ENCODE measurements at regions not wholly inside any gene's neighbourhood (a gene's known extent, or its start where the extent isn't known, plus 50 kb on each side); places are given as distances from the start of the nearest gene placed in this dataset.
"Not testable (repeated sequence)": the region's sequence is repeated elsewhere in the genome, so short reads cannot be mapped to it uniquely, and the experiment has no call there.

DNA sequence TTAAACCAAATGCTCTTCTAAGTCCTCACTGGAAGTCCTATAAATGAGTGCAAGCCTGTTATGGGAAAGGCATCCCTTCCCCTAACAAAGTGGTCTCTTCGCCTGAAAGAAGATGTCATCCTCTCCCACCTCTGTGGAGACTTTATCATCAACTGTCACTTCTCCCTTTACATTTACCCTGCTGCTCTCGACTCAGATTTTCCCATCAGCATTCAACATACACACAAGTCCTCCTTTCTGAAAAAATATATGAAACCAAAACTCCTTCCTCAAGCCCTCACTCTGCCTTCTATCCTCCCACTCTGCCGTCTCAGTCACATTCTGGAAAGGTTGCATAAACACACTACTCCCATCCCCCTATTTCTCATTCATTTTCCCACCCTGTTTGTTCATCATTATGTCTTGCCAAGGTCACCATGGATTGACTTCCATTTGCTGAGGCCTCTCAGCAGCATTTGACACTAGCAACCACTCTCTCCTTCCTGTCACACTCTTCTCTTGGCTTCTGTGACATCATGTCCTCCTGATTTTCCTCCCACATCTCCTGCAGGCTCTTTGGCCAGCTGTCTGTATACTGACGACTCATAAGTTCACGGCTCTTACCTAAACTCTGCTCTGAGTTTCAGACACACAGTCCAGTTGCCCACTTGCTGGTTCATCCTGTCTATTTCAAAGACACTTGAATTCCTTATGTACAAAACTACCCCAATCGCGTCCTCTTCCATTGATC, 70.3 kb upstream of the SMAD3 start:
- ATAC-seq (ENCODE audit: low read depth in 2 of 2): no peak
- H3K4me1 Mint-ChIP-seq: no peaks in the 10 kb centered on the region

DNA sequence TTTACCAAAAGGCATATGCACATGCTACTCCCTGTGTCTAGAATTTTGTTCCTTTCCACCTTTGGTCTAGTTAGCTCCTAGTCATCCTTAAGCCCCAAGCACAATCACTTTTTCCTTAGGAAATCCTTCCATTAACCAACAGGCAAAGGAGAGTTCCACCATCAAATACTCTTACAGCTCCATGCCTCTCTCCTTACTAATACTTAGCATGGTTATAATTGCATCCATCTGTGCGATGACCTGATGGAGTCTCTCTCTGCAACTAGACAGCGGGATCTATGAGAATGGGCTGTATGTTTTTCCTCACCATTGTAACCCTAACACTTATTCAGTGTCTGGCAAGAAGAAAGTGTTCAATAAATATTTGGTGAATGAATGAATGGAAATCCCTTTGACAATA, 69.3 kb upstream of the SMAD3 start:
- Mint-ChIP-seq H3K27me3 (peaks cover 22% of the 10 kb centered on the region), H3K27ac (no peak overlapping the region), H3K4me3 (no peak overlapping the region), H3K36me3 (no peaks in the 10 kb centered on the region), H3K4me1 (no peaks in the 10 kb centered on the region), H3K9me3 (peaks cover 0 to 12% (median 2%) of the 10 kb centered on the region in 7 donors)
- no peak for ATAC-seq (ENCODE audit: low read depth in 2 of 2)
- H3K27ac ChIP-seq (ENCODE audit: insufficient read depth, low read length, poor library complexity, severe bottlenecking): no peak overlapping the region
- H3K4me1 ChIP-seq (ENCODE audit: control insufficient read depth, insufficient read depth, low read length, poor library complexity, severe bottlenecking): no peaks in the 10 kb centered on the region
- no peaks in the 10 kb centered on the region for H3K36me3 ChIP-seq (ENCODE audit: control insufficient read depth, insufficient read depth, low read length)
- no peak for DNase-seq
- H3K9me3 ChIP-seq (ENCODE audit: control insufficient read depth in 2 of 2, low read length in 2 of 2): peaks cover 0 to 4% of the 10 kb centered on the region in 2 experiments
- no peak overlapping the region for H3K4me3 ChIP-seq (ENCODE audit: low read depth, low read length)
- peaks cover 8% of the 10 kb centered on the region for H3K27me3 ChIP-seq (ENCODE audit: control insufficient read depth, insufficient read depth, low read length)

More for the DNA sequence above, 70.3 kb upstream of the SMAD3 start:
- Mint-ChIP-seq H3K9me3 (peaks cover 0 to 12% (median 2%) of the 10 kb centered on the region in 7 donors), H3K4me3 (no peak overlapping the region), H3K27me3 (peaks cover 20% of the 10 kb centered on the region), H3K36me3 (no peaks in the 10 kb centered on the region), H3K27ac (no peak overlapping the region)
- H3K27me3 ChIP-seq (ENCODE audit: control insufficient read depth, insufficient read depth, low read length): peaks cover 8% of the 10 kb centered on the region
- H3K9me3 ChIP-seq (ENCODE audit: control insufficient read depth in 2 of 2, low read length in 2 of 2): peaks cover 0 to 4% of the 10 kb centered on the region in 2 experiments
- H3K4me3 ChIP-seq (ENCODE audit: low read depth, low read length): no peak overlapping the region
- no peaks in the 10 kb centered on the region for H3K36me3 ChIP-seq (ENCODE audit: control insufficient read depth, insufficient read depth, low read length)
- no peak overlapping the region for H3K27ac ChIP-seq (ENCODE audit: insufficient read depth, low read length, poor library complexity, severe bottlenecking)
- DNase-seq: no peak
- no peaks in the 10 kb centered on the region for H3K4me1 ChIP-seq (ENCODE audit: control insufficient read depth, insufficient read depth, low read length, poor library complexity, severe bottlenecking)

DNA sequence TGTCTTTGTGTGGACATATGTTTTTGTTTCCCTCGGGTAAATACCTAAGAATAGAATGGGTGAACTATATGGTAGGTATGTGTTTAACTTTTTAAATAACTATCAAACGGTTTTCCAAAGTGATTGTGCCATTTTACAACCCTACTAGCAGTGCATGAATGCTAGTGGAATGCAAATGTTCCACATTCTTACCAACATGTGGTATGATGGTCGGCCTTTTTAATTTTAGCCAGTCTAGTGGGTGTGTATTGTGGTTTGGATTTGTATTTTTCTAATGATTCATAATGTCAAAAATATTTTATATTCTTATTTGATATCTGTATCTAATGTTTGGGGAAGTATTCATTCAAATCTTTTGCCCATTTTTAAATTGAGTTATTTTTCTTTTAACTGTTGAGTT, 68.2 kb upstream of the SMAD3 start:
- H3K27me3 ChIP-seq (ENCODE audit: control insufficient read depth, insufficient read depth, low read length): peaks cover 8% of the 10 kb centered on the region
- no peak overlapping the region for H3K27ac Mint-ChIP-seq
- peaks cover 20% of the 10 kb centered on the region for H3K27me3 Mint-ChIP-seq
- H3K4me3 Mint-ChIP-seq: no peak overlapping the region
- DNase-seq (no peak), ATAC-seq (ENCODE audit: low read depth in 2 of 2) (no peak)
- peaks cover 0 to 4% of the 10 kb centered on the region in 2 experiments for H3K9me3 ChIP-seq (ENCODE audit: control insufficient read depth in 2 of 2, low read length in 2 of 2)
- H3K36me3 Mint-ChIP-seq: no peaks in the 10 kb centered on the region
- H3K4me1 ChIP-seq (ENCODE audit: control insufficient read depth, insufficient read depth, low read length, poor library complexity, severe bottlenecking): no peaks in the 10 kb centered on the region
- H3K4me1 Mint-ChIP-seq: no peaks in the 10 kb centered on the region
- no peaks in the 10 kb centered on the region for H3K36me3 ChIP-seq (ENCODE audit: control insufficient read depth, insufficient read depth, low read length)
- H3K9me3 Mint-ChIP-seq: peaks cover 0 to 12% (median 2%) of the 10 kb centered on the region in 7 donors
- no peak overlapping the region for H3K4me3 ChIP-seq (ENCODE audit: low read depth, low read length)
- no peak overlapping the region for H3K27ac ChIP-seq (ENCODE audit: insufficient read depth, low read length, poor library complexity, severe bottlenecking)

DNA sequence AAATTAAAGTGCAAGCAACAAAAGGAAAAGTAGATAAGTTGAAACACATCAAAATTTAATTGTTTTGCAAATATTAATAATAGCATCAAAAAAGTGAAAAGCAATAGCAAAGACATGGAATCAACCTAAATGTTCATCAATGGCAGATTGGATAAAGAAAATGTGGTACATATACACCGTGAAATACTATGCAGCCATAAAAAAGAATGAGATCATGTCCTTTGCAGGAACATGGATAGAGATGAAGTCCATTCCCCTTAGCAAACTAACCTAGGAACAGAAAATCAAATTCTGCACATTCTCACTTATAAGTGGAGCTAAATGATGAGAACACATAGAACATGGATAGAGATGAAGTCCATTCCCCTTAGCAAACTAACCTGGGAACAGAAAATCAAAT, 67.2 kb upstream of the SMAD3 start:
- H3K9me3 ChIP-seq (ENCODE audit: control insufficient read depth in 2 of 2, low read length in 2 of 2); DNase-seq; H3K27me3 ChIP-seq (ENCODE audit: control insufficient read depth, insufficient read depth, low read length); H3K27ac ChIP-seq (ENCODE audit: insufficient read depth, low read length, poor library complexity, severe bottlenecking); H3K4me3 Mint-ChIP-seq; H3K36me3 Mint-ChIP-seq; ATAC-seq (ENCODE audit: low read depth in 2 of 2); H3K4me1 Mint-ChIP-seq; H3K4me1 ChIP-seq (ENCODE audit: control insufficient read depth, insufficient read depth, low read length, poor library complexity, severe bottlenecking); H3K4me3 ChIP-seq (ENCODE audit: low read depth, low read length); H3K36me3 ChIP-seq (ENCODE audit: control insufficient read depth, insufficient read depth, low read length); H3K27ac Mint-ChIP-seq: not testable (repeated sequence)
- H3K27me3 Mint-ChIP-seq: peaks cover 13% of the 10 kb centered on the region
- peaks cover 0 to 12% (median 2%) of the 10 kb centered on the region in 7 donors for H3K9me3 Mint-ChIP-seq

DNA sequence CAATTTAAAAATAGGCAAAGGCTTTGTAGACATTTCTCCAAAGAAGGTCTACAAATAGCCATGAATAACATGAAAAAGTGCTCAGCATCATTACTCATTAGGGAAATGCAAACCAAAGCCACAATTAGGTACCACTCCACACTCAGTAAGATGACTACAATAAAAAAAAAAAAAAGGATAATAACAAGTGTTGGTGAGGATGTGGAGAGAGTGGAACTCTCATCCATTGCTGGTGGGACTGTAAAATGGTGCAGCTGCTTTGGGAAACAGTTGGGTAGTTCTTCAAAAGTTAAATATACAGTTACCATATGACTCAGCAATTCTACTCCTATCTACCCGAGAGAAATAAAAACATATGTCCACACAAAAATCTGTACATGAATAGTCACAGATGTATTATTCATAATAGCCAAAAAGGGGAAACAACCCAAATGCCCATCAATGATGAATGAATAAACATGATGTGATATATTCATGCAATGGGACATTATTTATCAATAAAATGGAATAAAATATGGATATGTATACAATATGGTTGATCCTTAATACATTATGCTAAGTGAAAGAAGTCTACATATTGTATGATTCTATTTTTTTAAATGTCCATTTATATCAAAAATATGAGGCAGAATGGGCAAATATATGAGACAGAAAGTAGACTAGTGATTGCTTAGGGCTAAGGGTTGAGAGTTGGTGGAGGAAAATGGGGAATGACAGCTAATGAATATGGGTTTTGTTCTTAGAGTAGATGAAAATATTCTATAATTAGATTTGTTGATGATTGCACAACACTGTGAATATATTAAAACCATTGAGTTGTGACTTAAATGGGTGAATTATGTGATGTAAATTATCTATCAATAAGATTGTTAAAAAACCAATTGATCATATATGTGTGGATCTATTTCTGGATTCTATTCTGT, 66.1 kb upstream of the SMAD3 start:
- DNase-seq: no peak
- Mint-ChIP-seq H3K4me3 (no peak overlapping the region), H3K4me1 (no peaks in the 10 kb centered on the region), H3K9me3 (peaks cover 0 to 12% (median 2%) of the 10 kb centered on the region in 7 donors), H3K27me3 (peaks cover 20% of the 10 kb centered on the region), H3K36me3 (no peaks in the 10 kb centered on the region), H3K27ac (no peak overlapping the region)
- Histone ChIP-seq H3K9me3 (ENCODE audit: control insufficient read depth in 2 of 2, low read length in 2 of 2) (peaks cover 0 to 4% of the 10 kb centered on the region in 2 experiments), H3K36me3 (ENCODE audit: control insufficient read depth, insufficient read depth, low read length) (no peaks in the 10 kb centered on the region), H3K4me1 (ENCODE audit: control insufficient read depth, insufficient read depth, low read length, poor library complexity, severe bottlenecking) (no peaks in the 10 kb centered on the region), H3K4me3 (ENCODE audit: low read depth, low read length) (no peak overlapping the region), H3K27me3 (ENCODE audit: control insufficient read depth, insufficient read depth, low read length) (peaks cover 10% of the 10 kb centered on the region), H3K27ac (ENCODE audit: insufficient read depth, low read length, poor library complexity, severe bottlenecking) (no peak overlapping the region)
- ATAC-seq (ENCODE audit: low read depth in 2 of 2): no peak

DNA sequence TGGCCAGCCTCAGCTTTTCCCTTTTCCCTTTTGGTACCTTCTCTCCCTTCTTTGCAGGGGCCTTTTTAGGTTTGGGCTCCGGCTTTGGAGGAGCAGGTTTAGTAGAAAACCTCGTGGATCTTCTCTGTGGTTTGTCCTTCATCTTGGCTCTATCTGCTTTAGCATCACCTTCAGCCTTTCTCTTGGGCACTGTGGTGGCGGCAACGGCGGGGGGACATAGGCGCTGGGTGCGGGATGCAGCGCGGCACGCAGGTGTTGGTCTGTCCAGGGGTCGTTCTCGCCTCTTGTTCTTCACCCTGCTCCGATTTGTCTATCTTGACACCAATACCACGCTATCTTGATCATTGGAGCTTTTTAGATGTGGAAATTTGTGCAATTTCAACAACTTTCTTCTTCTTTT, 64.5 kb upstream of the SMAD3 start:
- Histone ChIP-seq H3K27me3 (ENCODE audit: control insufficient read depth, insufficient read depth, low read length) (peaks cover 10% of the 10 kb centered on the region), H3K4me1 (ENCODE audit: control insufficient read depth, insufficient read depth, low read length, poor library complexity, severe bottlenecking) (no peaks in the 10 kb centered on the region), H3K4me3 (ENCODE audit: low read depth, low read length) (no peak overlapping the region), H3K36me3 (ENCODE audit: control insufficient read depth, insufficient read depth, low read length) (no peaks in the 10 kb centered on the region), H3K9me3 (ENCODE audit: control insufficient read depth in 2 of 2, low read length in 2 of 2) (peaks cover 0 to 4% of the 10 kb centered on the region in 2 experiments), H3K27ac (ENCODE audit: insufficient read depth, low read length, poor library complexity, severe bottlenecking) (no peak overlapping the region)
- Mint-ChIP-seq H3K4me1 (no peaks in the 10 kb centered on the region), H3K4me3 (no peak overlapping the region), H3K36me3 (no peaks in the 10 kb centered on the region), H3K27me3 (peaks cover 20% of the 10 kb centered on the region), H3K9me3 (peaks cover 0 to 12% (median 2%) of the 10 kb centered on the region in 7 donors), H3K27ac (peak overlapping the region in 1 of 3 donors; percentile 38)
- no peak for DNase-seq
- no peak for ATAC-seq (ENCODE audit: low read depth in 2 of 2)

DNA sequence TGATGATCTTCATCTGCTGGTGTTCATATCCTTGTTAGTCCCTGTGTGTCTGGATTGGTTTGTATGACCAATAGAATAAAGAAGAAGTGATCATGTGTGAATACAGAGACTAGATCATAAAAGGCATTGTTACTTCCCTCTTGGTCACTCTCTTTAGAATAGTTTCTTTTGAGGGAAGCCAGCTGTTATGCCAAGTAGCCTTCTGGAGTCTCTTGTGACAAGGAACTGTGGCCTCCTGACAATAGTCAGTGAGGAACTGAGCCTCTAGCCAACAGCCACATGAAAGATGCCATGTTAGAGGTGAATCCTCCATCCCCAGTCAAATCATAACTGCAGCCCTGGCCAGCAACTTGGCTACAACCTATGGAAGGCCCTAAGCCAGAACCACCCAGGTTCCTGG, 63.0 kb upstream of the SMAD3 start:
- ATAC-seq (ENCODE audit: low read depth in 2 of 2) (no peak), DNase-seq (no peak)
- no peak overlapping the region for H3K27ac ChIP-seq (ENCODE audit: insufficient read depth, low read length, poor library complexity, severe bottlenecking)
- Mint-ChIP-seq H3K36me3 (no peaks in the 10 kb centered on the region), H3K27ac (no peak overlapping the region), H3K27me3 (peaks cover 20% of the 10 kb centered on the region), H3K9me3 (peaks cover 0 to 12% (median 2%) of the 10 kb centered on the region in 7 donors), H3K4me1 (no peaks in the 10 kb centered on the region), H3K4me3 (no peak overlapping the region)
- H3K27me3 ChIP-seq (ENCODE audit: control insufficient read depth, insufficient read depth, low read length): peaks cover 8% of the 10 kb centered on the region
- H3K4me1 ChIP-seq (ENCODE audit: control insufficient read depth, insufficient read depth, low read length, poor library complexity, severe bottlenecking): no peaks in the 10 kb centered on the region
- H3K4me3 ChIP-seq (ENCODE audit: low read depth, low read length): no peak overlapping the region
- peaks cover 0 to 4% of the 10 kb centered on the region in 2 experiments for H3K9me3 ChIP-seq (ENCODE audit: control insufficient read depth in 2 of 2, low read length in 2 of 2)
- H3K36me3 ChIP-seq (ENCODE audit: control insufficient read depth, insufficient read depth, low read length): no peaks in the 10 kb centered on the region

Measured in CD4-positive, CD25-positive, alpha-beta regulatory T cell (primary cell).